Activated T-cell treated with anti-CD3 and anti-CD28 coated beads for 24 hours (primary cell): ENCODE measurements at regions not wholly inside any gene's neighbourhood (a gene's known extent, or its start where the extent isn't known, plus 50 kb on each side); places are given as distances from the start of the nearest gene placed in this dataset.
"Not testable (repeated sequence)": the region's sequence is repeated elsewhere in the genome, so short reads cannot be mapped to it uniquely, and the experiment has no call there.

ENCODE experiments used
- DNase-seq: peaks from one replicate; pipeline ENCODE4 v3.0.0-alpha.2; 2020; ENCODE audit warnings: low read depth

DNA sequence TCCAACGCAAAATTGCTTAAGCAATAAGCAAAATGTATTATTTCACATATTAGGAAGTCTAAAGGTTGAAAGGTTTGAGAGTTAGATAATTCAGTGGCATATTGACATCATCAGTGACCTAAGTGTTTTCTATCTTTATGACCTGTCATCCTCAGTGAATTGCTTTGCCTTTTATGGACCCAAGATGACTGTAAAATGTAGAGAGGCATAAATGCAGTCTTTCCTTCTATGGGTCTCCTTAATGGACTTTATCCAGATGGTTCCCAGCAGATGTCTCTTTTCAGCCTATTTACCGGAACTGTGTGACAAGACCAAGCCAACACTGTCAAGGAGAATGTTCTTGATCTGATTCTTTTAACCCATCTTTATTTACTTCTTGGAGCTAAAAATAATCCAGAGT, 615.8 kb downstream of the TTLL7 start:
- DNase-seq = not testable (repeated sequence)

DNA sequence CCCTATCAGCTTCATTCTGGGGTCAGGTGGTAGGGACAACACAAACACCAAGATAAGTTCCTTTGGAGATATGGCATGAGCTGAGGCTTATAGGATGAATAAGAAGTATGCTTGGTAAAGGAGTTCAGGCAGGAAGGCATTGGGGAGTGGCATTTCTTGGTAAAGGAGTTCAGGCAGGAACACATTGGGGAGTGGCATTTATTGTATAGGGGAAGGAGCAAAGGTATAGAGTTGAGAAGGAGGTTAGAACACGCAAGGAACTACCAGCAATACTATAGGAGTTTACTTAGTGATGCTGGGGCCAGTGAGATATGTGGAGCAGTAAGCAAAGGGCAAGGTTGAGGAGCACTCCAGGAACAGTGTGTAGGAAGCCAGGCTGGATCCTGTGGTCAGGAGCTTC, 625.9 kb downstream of the TTLL7 start:
- DNase-seq = not testable (repeated sequence)

DNA sequence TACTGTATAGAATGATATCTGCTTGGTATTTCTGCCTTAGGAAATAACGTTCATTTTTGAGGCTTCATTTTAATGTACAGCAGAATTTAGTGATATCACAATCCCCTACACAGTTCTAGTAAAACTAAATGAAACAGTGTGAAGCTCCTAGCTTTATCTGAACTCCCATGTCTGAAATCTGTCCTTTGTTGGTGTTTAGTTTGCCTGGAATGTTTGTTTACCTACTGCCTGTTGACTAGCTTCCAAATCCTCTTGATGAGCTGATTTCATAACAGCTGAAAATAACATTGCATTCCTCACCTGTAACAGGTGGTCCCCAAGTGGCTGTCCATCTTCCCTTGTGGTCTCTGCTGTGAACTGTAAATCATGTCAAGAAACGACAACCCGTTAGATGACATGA, 629.1 kb downstream of the TTLL7 start:
- not testable (repeated sequence) for DNase-seq

DNA sequence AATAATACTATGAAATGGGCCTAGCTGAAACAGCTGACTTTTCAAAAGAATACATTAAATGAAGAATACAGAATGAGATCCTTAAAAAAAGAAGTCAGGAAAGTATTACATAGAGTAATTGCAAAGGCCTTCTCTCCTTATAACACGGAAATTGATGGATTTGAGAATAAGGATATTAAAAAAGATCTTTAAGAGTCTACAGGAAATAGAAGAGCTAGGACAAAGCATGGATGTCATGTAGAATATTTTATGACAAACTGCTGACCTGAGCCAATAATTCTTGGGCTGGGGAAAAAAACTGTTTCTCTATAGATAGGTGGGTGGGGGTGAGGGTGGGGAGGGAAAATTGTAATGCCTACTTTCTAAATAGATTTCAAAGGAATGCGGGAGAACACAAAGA, 633.6 kb downstream of the TTLL7 start:
- not testable (repeated sequence) for DNase-seq

DNA sequence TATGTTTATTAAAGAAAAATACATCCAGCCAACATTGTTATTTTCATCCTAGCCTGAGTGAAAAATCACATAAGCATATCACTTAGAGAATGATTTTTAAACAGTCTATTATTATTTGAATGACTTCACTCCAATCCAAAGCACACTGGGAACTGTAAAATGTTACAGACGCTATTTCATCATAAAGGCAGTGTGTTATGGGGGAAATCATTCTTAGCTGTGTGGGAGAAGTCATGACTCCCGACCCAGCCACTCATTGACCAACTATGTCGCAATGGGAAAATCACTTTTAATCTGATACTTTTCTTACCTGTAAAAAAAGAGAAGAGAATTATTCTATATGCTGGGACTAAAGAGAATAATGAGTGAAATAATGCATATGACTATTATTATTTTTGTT, 653.6 kb downstream of the TTLL7 start:
- not testable (repeated sequence) for DNase-seq

DNA sequence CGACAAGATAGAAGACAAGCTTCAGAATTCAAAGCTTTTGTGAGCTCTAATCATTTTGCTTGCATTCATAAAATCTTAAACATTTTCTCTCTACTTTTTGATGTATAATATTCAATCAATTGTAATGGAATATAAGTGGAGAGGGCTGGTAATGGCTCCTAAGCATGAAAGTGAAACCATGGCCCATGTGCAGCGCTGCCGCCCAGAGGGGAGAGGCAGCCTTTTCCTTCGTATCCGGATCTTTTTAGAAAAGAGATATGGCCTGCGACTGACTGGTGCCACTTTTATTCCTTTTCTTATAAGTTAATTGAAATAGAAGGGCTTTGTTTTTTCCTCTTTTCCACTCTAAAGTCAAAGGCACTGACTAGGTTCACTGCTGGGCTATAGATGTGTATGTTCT, 655.2 kb downstream of the TTLL7 start:
- not testable (repeated sequence) for DNase-seq

DNA sequence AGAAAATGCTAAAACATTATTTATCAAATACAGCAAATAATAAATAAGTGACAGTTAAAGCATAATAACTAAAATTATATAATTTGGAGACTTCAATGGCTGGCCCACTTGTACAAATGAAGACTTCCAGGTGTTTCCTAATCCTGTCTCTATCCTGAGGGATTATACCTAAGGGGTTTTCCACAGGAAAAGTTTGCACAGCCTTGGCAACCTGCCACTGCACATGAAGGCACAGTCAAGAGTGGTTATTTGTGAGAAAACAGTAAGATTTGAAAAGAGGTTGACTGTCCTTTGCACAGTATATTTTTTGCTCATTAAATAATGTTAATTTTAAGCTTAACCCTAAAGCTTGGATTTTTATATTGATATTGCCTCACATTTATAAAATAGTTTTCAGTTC, 655.9 kb downstream of the TTLL7 start:
- not testable (repeated sequence) for DNase-seq

DNA sequence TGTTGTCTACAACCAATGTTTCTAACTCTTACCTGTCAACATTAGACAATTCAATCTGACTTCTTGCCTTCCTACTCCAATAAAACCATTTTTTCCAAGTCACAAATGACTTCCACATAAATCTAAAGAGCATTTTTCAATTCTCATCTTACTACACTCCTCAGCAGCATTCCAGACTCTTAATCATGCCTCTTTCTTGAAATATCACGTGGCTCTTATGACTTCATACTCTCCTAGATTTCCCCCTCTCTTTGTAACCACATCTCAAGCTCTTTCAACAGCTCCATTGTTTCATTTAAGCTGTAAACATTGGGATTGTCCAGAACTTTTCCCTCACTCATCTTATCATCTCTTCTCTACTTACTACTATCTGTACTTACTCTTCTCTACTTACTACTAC, 666.6 kb downstream of the TTLL7 start:
- DNase-seq = not testable (repeated sequence)

DNA sequence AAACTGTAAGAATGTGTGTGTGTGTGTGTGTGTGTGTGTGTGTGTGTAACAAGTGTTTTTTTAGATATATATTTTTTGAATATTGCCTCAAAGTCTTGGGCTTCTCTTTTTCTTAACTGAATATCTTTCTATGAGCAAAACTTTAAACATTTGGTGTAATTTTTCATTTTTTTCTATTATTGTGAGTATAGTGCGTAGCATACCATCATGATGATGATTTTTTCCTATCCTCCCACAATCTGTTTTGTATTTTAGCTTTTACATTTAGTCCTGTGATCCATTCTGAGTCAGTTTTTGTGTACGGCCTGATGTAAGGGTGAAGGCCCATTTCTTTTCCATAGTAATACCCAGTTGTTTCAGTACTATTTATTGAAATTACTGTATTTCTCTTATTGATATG, 680.6 kb downstream of the TTLL7 start:
- DNase-seq = no peak

DNA sequence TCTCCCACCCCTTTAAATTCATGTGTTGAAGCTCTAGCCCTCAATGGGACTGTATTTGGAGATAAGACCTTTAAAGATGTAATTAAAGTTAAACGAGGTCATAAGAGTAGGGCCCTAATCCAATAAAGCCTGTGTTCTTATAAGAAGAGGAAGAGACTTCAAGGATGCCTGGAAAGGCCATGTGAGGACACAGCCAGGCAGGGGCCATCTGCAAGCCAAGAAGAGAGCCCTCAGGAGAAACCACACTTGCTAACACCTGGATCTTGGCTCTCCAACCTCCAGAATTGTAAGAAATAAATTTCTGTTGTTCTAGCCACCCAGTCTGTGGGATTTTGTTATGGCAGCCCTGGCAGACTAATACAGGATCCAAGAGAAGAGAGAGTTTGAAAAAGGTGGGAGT, 683.5 kb downstream of the TTLL7 start:
- DNase-seq = not testable (repeated sequence)

DNA sequence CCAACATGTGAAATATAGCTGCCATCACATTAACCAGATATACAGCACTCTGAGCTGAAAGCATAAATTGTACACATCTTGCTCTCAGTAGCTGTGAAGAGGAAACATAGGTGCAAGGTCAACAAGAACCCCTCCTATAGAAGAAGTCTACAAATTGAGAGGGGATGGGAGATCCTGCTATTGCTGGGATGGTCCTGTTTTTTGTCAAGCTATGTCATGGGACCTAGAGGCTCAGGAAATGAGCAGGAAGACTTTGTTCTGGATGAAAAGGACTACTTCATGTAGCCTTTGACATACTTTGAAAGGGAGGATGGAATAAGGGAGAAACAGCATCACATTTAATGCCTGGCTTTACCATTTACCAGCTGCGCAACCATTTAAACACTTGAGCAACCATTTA, 688.8 kb downstream of the TTLL7 start:
- DNase-seq = not testable (repeated sequence)

DNA sequence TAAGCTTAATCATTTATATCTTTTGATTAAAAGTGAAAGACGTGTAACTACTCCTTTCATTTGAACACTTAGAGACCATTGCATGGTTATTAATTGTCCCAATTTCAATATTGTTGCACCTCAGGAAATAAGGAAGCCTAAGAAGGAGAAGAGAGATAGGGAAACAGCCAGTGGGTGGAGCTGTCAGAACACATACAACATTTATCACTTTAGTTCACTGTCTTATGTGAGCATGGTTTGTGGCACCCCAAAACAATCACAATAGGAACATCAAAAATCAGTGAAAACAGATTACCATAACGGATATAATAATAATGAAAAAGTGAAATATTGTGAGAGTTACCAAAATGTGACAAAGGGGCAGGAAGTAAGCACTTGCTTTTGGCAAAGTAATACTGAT, 689.9 kb downstream of the TTLL7 start:
- not testable (repeated sequence) for DNase-seq

DNA sequence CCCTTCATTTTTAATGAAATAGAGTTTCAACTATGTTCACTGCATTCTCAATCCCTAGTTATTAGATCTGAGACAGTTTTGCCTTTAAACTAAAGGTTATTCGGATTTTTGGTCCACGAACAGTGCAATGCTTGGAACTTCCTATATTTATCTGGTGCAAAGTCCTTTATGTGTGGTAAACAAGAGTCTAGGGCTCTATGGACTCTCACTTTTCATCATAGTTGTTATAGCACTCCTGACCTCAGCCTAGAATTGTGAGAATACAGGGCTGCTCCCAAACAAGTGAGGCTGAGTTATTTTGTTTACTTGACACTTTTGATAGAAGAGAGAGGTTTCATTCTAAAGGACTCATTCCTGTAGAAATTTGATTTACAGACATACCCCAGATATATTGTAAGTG, 692.1 kb downstream of the TTLL7 start:
- not testable (repeated sequence) for DNase-seq

DNA sequence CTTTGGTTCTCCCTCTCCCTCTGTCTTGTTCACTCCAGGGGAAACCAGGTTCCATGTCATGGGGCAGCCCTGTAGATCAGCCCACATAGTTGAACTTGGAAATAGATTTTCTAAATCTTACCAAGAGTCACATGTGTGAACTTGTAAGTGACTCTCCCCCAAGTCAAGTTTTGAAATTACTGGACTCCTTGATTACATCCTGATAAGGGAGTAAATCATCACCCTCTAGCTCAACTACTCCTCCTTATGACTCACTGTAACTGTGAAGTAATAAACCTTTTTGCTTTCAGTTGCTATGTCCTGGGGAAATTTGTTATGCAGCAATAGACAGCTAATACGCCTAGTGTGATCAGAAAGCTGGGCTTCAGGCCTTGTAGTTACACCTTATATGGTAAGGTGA, 703.3 kb downstream of the TTLL7 start:
- DNase-seq = not testable (repeated sequence)

DNA sequence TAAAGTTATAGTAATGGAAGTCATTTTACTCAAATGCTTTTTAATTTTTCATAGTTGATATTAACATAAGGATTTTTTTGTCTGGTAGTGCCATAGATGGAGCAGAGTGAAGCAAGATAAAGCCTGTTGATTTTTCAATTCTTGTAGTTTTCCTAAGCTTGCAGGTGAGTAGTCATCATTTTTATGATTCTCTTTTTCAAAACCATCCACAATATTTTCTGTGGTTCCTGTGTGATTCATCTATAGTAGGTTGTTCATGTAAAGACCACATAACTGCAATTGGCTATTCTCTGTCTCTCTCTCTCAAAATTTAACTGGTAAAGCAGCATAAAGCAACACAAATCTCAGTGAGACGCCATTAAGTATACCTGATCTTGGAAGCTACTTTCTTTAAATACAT, 711.5 kb downstream of the TTLL7 start:
- not testable (repeated sequence) for DNase-seq

DNA sequence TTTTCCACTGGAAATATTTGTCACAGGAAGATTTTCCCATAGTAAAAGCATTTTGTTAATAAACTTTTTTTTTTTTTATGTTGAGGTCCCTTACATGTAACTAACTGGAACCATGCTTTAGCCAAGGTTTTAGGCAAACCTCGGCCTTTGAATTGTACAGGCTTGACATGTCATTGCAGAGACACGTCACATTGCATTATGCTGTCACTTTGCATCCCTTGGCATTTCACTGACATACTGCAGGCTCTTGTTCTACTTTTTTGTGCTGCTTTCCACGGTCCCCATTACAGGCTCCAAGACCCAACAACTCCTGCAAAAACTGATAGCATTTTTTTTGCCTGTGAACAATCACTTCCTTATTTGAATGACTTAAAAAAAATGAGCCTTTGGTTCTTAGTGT, 724.3 kb downstream of the TTLL7 start:
- DNase-seq = not testable (repeated sequence)

DNA sequence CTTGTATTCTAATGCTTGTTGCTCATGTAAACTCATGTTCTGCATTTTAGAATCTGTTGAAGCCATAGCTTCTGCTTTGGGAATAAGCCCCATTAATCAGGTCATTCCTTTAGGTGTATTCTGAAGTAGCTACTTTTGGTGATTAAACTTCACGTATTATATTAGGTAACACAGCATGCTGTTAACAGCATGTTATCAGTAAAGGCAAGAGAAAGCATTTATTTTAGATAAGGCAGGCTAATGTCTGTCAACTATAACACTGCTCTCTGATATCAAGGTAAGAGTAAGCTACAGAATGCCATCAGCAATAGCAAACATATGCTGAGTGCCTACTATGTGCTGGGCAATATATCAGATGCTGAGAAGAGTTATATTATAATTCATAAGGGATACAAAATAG, 726.4 kb downstream of the TTLL7 start:
- DNase-seq = not testable (repeated sequence)

DNA sequence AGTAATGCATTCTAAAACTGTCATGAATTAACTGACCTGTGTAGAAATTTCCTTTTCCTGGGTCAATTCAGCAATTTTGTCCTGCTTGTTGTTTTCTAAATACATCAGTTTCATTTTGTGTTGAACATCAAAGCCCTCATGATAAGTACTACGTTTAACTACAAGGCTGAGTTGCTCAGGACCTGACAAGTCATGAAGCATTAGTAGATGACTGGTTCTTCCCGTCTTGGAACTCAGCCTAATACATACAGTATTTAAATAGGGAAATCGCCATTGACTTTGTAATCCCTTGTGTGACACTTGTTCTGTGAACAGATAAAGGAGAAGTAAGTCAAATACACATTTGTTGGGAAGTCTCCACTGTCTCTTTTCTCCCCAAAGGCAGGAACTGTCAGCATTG, 727.1 kb downstream of the TTLL7 start:
- DNase-seq = not testable (repeated sequence)

DNA sequence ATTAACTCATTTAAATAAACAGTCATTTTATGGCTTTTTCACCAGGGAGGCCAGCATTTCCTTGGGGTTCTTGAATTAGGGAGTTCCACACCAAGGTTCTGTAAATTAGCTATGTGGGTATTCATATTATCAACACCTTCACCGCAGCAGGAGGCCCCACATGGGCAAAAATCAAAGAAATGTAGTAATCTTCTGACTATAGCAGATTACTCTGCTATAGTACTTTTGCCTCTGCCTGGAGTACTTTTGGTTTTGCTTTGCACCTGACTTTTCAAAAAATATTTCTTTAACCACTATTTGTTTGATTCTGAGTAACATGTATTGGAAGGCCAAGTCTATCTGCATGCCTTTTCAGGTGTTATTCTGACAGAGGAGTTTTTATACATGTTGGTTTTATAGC, 728.1 kb downstream of the TTLL7 start:
- not testable (repeated sequence) for DNase-seq

DNA sequence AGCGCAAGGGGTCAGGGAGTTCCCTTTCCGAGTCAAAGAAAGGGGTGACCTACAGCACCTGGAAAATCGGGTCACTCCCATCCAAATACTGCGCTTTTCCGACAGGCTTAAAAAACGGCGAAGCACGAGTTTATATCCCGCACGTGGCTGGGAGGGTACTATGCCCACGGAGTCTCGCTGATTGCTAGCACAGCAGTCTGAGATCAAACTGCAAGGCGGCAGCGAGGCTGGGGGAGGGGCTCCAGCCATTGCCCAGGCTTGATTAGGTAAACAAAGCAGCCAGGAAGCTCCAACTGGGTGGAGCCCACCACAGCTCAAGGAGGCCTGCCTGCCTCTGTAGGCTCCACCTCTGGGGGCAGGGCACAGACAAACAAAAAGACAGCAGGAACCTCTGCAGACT, 735.1 kb downstream of the TTLL7 start:
- not testable (repeated sequence) for DNase-seq

DNA sequence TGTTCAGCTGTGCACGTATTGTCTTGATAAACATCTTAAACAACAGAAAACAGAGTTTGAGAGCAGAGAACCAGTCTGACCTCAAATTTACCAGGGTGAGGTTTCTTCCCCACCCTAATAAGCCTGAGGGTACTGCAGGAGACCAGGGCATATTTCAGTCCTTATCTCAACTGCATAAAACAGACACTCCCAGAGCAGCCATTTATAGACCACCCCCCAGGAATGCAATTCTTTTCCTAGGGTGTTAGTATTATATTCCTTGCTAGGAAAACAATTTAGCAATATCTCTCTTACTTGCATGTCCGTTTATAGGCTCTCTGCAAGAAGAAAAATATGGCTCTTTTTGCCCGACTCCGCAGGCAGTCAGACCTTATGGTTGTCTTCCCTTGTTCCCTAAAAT, 747.2 kb downstream of the TTLL7 start:
- DNase-seq = not testable (repeated sequence)

DNA sequence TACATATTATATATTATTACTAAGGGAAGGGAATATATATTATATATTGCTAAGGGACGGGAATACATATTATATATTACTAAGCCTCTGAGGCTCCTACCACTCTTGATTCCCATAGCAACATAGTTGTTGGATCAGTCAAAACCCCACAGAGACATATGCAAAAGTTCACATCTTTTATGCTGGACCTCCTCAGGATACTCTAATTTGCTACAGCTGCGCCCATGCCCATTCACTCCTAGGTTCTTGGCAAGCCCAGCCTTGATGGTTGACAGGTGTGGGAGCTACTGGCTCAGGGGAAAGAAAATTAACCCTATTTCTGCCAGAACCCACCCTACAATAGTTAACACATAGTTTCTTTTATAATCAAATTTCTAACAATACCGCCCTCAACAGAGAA, 752.2 kb downstream of the TTLL7 start:
- not testable (repeated sequence) for DNase-seq

DNA sequence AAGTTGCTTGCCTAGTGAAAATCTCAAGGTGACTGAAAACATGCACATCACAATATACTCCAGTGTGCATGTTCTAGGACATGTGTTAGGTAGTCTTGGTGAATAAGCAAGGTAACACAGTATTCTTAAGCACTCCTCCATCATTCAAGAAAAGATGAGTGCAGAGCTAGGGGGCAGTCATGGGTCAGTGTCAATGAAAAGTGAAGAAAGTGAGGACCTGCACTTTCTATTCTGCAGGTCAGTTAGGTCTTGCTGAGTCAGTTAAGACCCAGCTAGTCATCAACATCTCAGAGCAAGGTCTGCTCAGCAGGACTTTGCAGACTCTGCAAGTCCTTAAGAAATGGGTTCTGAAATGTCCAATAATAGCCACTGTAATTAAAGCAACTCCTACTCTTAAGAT, 754.1 kb downstream of the TTLL7 start:
- DNase-seq = not testable (repeated sequence)

DNA sequence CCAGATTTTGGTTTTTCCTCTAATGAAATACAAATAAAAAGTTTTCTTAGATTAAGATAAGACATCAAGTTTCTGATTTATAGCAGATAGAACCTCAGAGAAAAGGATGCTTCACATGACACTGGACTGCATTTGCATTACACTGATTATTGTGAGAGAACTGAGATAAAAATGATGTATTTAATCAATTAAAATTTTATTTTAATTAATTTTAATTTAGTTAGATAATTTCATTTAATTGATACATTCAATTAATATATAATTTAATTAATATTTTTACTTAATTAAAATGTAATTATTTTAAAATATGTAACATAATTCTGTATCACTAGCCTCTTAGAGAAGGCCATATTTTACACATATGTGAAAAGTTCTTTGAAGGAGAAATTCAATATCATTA, 759.4 kb downstream of the TTLL7 start:
- DNase-seq = not testable (repeated sequence)

DNA sequence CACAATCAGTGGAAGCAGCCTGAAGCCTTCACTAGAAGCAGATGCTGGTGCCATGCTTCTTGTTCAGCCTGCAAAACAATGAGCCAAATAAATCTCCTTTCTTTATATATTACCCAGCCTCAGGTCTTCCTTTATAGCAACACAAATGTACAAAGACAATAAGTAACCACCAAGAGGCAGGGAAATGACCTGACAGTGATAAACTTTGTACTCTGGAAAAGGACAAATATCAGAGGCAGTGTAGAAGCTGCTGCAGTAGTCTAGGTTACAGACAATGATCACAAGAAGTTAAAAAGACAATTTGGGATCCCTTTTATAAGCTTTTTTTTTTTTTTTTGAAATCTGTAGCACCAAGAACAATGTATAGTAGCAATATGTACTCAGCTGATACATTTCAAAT, 760.3 kb downstream of the TTLL7 start:
- DNase-seq = not testable (repeated sequence)
